ENCODE measurements at regions not wholly inside any gene's neighbourhood (a gene's known extent, or its start where the extent isn't known, plus 50 kb on each side); places are given as distances from the start of the nearest gene placed in this dataset.

DNA sequence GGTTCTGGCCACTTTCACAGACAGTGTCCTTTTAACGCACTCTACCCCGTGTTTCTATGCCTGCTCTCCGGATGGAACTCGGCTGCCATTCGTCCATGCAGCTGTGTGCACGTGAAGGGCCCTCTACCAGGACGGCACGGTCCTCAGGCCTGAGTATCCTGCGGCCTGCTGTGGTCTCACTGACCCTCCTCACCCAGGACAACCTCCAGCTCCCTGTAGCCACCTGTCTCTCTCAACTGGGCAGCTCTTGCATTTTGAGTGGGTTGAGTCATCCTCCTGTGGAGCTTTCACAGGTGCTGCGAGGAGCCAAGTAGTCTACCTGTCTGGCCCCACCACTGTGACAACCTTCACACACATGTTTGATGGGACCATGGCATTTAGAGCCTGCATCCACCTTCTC lies 321.7 kb upstream of the TSHZ3 start:
- DNase-seq, result no peak

DNA sequence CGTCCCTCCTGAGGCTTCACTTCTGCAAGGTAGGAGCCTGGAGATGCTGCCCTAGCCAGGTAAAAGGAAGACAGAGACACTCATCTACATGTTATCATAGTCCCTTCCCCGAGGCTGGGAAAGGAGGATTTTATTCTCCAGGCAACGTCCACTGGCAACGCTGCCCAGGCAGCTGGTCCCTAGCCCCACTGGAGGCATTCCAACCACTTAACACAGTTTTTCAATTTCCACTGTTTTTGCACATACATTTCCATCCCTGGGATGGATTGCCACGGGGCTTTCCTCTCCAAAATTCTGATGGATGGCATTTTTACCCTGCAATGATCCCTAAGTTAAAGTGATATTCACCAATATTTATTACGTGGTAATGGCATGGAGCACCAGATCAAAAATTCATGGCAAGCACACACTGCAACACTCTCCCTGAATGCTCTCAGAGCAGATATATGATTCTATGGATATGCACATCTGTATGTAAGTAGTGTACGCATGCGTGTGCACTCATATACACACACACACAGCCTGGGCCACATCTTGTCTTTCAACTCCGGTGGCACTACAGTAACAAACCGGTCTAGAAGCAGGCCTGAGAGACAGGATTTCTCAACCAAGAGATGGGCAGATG lies 322.3 kb upstream of the TSHZ3 start:
- no peak for DNase-seq

GRCh38 chr19:31674503-31675192 lies 325.4 kb upstream of the TSHZ3 start:
- no peak for DNase-seq

DNA sequence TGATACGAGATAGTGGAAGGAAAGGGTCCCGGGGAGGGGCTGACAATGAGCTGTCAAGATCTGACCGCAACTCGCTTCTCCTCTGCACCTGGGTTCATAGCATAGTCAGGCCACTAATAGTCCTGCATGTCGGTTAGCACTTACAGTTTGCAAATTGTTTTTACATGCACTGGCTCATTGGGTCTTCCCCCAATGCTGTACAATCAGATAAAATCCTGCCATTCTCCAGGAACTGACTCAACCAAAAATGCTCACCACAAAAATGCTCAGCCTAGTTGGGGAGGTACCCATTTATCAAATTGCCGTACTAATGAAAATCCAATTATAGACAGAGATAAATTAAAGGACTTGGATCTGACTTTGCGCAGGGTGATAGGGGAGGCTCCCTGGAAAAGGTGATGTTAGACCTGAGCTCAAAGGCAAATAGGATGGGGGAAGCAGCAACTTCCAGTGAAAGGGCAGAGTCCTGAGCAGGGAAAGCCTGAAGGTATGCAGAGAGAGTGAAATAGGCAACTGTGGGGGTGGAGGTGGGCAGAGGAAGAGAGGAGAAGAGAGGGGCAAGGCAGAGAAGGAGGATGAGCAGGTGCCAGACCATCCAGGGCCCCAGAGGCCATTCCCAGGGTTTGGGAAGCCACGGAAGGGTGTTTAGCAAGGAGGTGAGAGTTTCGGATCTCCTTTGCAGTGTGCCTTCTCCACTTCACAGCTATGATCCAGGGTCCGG lies 326.1 kb upstream of the TSHZ3 start:
- no peak for DNase-seq

- no peak for DNase-seq
These were observed 327.2 kb upstream of the TSHZ3 start for GRCh38 chr19:31676271-31677004.

- no peak for DNase-seq
These were observed 329.2 kb upstream of the TSHZ3 start for GRCh38 chr19:31678421-31678820.

DNA sequence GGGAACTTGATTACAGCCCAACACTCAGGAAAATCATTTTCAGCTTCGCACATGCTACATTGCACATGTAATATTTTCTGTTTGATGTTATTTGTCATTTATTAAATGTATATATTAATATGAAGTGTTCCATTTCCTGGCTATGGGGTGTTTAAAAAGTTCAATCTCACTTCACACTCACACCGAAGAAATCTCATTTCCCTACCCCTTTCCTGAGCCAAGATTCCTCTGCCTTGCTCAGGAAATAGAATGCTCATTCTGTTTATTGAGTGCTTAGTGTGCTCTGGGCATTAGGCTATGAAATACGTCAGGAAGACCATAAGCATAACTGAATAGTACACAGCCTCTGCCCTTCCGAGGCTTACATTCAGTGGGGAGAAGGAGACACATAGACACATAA lies 331.9 kb upstream of the TSHZ3 start:
- no peak for DNase-seq

- DNase-seq, result no peak
These were observed 344.1 kb upstream of the TSHZ3 start for GRCh38 chr19:31693131-31693932.

- DNase-seq, result no peak
These were observed 344.7 kb upstream of the TSHZ3 start for GRCh38 chr19:31693933-31694269.

DNA sequence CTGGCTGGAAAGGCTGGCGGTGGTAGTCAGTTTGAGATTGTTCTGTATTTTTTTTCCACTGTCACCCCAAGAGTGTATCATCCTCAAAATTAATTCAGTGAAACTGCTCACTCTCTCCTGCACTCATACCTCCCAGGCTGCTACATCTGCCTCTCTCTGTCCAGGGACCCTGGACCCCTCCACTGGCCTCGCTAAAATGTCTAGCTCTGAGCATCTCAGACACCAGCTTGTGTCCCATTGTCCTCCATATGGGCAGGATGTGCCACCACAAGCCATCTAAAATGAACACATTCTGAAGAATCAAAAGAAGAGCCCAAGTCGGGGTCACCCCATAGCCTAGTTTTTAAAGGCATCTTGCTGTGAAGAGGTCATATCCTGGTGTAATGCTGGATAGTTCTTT lies 345.5 kb upstream of the TSHZ3 start:
- DNase-seq, result no peak

GRCh38 chr19:31699421-31699820 lies 350.2 kb upstream of the TSHZ3 start:
- no peak for DNase-seq

DNA sequence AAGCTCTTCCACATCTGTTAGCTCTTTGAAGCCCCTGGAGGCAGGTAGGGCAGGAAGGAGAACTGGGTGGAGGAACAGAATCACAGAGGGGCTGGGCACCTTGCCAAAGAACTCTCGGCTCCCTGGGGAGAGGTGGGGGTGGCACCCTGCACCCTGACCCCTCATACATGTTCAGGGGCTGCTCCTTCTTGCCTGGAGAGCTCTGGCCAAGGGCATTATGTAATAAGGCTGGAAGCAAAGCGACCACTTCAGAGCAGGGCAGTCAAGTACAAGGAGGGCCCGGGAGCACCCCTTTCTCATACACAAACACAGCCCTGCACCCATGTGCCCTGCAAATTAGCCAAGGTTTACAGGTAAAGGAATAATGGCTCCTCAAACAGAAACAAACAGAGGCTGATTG lies 351.9 kb upstream of the TSHZ3 start:
- DNase-seq, result no peak

DNA sequence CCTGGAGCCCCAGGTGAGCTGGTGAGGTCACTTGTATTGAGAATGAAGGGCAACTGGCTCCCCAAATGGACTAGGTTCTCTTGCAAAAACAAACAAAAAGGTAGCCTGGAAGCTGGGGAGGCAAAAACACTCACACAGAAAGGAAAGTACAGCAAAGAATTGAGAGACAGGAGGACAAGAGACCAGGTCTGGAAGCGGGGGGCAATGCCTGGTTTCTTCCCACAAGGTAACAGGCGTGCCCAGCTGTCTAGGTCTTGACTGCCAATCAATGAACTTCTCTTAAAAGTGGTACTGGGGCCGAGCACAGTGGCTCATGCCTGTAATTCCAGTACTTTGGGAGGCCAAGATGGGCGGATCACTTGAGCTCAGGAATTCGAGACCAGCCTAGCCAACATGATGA lies 356.4 kb upstream of the TSHZ3 start:
- no peak for DNase-seq

GRCh38 chr19:31706131-31706530 lies 356.9 kb upstream of the TSHZ3 start:
- DNase-seq, result no peak

DNA sequence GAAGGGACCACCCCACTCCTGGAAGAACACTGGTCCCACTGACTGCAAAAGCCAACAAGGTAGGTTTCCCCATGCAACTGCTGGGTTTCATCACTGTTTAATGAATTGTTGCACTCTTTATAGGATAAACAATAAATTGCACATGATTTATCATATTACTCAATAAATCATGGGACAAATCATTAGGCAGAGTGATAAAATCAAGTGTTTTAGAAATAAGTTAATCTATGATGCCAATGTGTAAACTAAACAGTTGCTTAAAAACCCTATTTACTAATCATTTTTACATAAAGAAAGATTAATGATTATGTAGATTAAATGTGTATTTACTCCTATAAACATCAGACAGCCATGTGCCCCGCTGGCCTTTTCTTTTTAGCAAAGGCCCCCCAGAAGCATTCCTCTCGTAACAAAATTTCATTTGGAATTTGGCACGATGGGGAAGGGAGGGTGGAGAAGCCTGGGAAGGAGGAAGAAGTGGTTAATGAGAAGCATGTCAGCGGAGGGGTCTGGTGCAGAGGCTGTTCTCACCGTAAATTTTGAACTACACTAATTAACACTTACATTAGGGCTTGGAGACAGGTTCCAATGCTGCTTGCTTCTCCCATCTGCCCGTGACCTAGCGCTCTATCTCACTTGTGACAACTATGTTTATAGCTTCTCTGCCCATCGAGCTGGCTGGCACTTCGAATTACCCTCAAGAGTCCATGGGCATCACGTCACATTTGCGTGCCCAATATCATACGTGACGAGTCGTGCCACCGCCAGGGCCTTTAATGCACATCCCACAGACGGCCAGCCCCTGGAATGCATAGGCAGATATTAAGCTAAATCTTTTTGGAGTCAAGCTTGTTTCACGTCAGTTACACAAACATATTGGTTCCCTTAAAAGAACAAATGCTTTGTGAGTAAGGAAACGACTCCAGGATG lies 357.7 kb upstream of the TSHZ3 start:
- DNase-seq, result no peak

DNA sequence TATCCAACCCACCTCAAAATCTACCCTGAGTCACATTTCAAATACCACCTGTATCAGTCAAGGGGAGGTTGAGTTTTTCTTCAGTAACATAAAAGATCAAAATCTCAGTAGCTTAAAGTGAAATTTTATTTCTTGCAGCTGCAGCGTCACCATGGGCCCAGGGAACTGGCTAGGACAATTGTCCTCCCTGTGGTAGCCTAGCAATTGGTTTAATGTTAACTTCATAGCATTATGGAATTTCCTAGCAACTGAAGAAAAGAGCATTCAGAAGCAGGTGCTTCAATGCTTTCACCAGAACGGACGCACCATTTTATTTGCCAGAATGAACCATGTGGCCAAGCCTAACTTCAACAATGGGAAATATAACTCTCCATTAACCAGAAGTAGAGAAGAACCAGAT lies 359.3 kb upstream of the TSHZ3 start:
- no peak for DNase-seq

DNA sequence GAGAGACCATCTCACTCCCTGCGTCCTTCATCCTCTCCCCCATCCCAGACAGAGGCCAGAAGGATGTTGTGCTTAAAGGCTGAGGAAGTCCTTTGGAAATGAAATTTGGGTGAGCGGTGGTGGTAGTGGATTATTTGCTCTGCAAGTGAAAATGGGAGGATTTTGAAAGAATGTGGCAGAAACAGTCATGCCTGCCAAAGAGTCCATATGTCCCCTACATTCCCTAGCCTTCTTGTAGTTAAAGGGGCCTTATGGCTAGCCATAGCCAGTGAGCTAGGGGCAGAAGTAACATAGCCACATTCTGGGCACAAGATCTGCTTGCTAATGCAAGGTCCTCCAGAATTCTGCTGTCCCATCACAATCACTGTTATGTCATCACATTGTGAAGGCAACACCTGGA lies 360.2 kb upstream of the TSHZ3 start:
- DNase-seq, result no peak

- DNase-seq, result no peak
These were observed 366.2 kb upstream of the TSHZ3 start for GRCh38 chr19:31715249-31715945.

DNA sequence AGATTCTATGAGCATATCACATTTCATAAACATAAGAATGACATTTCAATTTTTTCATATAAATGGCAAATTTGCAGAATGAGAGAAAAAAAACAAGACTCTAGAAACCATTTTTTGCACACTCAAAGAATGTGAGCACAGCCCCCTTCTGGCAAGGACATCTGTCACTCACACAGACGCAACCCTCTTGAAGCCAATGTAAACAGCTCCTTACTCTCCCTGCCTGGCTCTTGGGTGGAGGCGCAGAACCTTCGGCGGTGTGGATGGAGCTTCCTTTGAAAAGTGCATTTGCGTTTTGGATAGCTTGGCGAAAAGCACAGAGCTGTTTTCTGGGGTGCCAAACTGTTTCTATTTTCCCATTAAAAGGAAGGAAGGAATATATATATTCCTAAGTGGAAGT lies 367.6 kb upstream of the TSHZ3 start:
- DNase-seq, result no peak

DNA sequence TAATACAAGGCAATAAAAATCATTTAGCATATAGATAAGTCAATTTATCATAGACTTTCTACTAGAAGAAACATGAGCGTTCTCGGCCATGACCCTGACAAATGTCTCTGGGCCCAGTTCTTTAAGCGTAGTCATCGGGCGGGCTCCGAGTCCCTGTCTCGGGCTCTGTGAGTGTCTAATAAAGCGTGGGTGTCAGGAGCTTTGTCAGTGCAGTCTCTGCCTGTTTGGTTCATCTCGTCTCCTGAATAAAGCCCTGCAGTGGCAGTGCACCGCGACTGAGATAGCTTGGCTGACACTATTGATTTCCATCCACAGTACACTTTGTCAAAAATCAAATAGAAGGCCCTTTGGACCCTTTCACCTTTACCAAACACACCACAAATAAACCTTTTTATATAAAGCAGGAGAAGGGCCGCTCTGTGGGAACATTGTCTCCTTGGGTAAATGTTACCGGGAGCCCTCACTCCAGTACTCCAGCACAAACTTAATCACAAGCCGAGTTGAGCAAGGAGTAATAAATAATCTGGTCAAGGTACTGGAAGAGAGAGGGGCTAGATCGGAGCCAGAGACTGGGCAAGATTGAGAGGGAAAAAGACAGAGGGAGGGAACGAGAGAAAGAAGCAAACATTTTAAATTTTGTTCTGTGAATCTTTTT lies 368.2 kb upstream of the TSHZ3 start:
- no peak for DNase-seq

DNA sequence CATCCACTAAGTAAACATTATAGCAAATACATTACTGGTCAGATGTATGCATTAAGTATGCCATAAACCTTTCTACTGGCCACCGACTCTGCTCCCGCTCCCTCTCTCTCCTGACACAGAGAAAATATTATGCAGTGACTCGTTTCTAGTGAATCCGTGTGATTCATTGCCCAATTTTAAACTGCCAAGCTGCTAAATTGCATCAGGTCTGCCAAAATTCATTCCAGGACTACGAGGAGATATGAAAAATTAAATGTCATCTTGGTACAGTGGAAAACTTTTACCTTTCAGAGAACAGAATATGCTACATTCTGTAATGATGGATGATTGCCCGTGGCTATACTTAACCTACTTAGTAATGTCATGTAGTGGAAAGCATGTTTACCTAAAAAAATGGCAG lies 368.8 kb upstream of the TSHZ3 start:
- DNase-seq, result no peak

Measured in stimulated activated CD4-positive, alpha-beta T cell treated with anti-CD3 and anti-CD28 coated beads, Interleukin-15, amount 100 ng/mL, for 24 hours (primary cell).